ENCODE measurements at regions not wholly inside any gene's neighbourhood (a gene's known extent, or its start where the extent isn't known, plus 50 kb on each side); places are given as distances from the start of the nearest gene placed in this dataset.
"Not testable (repeated sequence)": the region's sequence is repeated elsewhere in the genome, so short reads cannot be mapped to it uniquely, and the experiment has no call there.

DNA sequence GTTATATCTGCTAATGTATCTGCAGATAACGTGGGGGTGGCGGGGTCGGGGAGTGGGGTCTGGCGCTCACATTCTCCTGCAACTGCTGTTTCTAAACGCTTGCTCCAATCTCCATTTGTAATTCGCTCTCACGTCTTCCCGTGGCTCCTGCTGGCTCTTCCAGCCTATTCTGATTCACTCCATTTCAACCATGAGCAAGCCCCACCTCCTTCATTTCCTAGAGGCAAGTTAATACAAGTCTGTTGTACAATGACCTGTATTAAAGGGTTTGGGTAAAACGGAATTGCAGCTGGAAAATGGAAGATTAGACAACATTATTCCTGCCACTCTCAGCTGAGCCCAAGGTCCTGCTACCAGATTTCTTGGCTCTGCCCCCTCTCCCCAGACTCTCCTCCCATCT is 132.3 kb downstream of the CSNK2A3 start:
- DNase-seq (ENCODE audit: low read depth): no peak

GRCh38 chr11:11218629-11218986 is 134.4 kb downstream of the CSNK2A3 start:
- DNase-seq (ENCODE audit: low read depth): no peak

DNA sequence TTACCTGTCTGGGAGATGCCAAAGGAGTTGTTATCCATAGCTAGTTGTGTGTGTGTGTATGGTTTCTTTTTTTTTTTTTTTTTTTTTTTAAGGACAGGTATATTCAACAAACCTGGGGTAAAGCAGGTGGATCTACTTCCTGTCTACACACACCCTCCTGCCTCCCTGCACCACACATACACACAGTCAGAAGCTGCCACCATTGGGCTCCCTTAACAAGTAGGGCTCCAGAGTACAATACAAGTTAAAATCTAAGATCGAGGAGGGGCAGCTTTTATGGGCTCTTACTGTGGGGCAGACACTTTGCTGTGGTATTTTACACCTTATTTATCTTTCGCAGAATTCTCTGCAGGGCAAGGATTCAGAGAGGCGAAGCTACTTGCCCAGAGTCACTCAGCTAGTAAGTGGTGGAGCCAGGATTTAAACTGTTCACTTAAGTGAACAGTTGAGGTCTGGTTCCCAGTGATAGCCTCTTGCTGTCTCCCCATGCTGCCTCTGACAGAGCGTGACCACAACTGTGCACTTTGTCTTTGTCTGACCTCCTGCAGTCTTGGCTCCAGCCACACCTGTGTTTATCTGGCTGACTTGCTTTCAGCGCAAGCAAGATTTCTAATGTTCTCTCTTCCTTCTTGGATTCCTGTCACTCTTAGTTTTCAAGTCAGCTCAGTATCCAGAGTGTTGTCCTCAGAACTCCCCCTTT is 135.0 kb downstream of the CSNK2A3 start:
- no peak for DNase-seq (ENCODE audit: low read depth)

- no peak for DNase-seq (ENCODE audit: low read depth)
Observed at GRCh38 chr11:11217289-11217928, 135.6 kb downstream of the CSNK2A3 start.

- DNase-seq (ENCODE audit: low read depth): no peak
Observed at GRCh38 chr11:11215944-11216343, 137.1 kb downstream of the CSNK2A3 start.

- no peak for DNase-seq (ENCODE audit: low read depth)
Observed at GRCh38 chr11:11215058-11215815, 137.8 kb downstream of the CSNK2A3 start.

GRCh38 chr11:11213117-11213516 is 139.9 kb downstream of the CSNK2A3 start:
- no peak for DNase-seq (ENCODE audit: low read depth)

DNA sequence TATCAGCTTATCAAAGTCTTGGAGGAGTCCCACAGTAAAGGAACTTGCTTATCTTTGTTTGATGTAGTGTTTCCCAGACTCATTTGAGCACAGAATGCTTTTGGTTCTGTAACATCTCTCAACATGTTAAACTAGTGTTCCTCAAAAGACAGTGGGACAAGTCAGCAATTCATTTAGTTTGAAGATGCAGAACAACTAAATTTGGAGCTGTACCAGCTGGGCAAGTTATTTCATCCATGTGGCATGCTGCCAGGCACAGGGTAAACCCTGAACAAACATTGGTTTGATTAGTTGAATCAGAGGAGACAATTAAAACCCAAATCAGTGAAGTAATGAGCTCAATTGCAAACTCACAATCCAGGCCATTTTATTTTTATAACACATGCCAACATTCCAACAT is 141.2 kb downstream of the CSNK2A3 start:
- no peak for DNase-seq (ENCODE audit: low read depth)

DNA sequence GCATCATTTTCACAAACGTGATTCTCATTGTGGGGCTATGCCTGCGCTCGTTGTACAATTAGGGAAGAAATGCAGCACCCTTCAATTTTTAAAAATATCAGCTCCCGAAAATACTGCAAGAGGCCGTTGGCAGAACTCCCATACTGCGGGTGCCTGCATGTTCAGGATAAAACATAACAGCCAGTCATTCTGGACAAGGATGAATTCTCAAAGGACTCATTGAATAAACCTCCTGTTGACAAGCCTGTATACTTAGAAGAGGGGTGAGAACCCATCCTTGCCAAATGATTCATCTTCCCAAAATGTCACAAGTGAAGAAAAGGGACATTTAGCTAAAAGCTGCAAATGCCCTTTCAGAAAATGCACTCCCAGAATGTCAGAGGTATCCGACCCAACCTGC is 141.9 kb downstream of the CSNK2A3 start:
- DNase-seq (ENCODE audit: low read depth): no peak

DNA sequence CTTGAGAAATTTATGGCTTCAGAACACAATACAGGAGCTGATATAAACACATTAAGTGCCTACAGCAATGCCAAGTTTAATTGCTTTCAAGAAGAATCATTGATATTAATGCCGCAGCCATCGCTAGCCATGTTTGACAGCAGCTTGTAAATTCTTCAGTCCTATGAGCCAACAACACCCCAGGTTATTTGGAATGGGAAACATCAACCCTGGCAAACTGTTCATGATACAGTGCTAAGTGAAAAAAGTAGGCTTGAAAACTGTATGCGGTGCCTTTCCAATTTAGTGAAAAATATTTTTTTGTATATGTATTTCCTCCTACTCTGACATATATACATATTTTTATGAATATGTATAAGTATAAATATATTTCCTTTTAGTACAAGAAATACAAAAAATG is 142.6 kb downstream of the CSNK2A3 start:
- no peak for DNase-seq (ENCODE audit: low read depth)

GRCh38 chr11:11209967-11210366 is 143.1 kb downstream of the CSNK2A3 start:
- DNase-seq (ENCODE audit: low read depth): no peak

GRCh38 chr11:11208994-11209393 is 144.1 kb downstream of the CSNK2A3 start:
- DNase-seq (ENCODE audit: low read depth): no peak

DNA sequence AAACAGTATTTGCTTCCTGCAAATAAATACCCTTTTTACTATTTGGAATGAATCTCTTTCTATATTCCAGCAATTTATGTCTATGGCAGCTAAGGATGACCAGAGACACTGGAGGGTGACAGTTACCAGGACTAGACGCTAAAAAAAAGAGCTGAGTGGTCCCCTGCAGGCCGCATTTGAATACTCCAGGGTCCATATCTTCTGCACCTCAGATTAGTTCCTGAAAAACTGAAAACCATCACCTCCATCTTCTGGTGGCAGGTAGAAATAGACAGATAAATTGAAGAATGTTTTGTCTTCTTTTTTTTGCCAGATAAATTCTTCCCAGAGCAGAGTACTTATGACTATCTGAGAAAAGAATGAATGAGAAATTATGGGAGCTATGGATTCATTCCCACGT is 145.6 kb downstream of the CSNK2A3 start:
- DNase-seq (ENCODE audit: low read depth): no peak

DNA sequence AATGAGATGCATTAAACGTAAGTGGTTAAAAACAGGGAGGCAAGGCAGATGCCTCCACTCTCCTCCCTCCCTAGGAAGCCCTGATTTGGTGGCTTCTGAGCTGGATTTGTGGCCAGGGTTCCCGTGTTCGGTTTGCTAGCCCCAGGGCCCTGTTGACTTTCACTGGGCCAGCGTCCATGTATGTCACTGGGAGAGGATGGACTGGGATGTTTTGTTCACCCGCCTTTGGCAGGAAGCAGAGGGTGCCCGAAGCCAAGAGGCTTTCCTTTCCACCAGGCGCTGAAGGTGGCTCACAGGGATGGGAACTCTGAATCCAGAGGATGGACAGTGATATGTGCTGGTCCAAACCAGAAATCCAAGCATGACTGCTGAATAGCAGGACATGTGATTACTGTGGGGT is 146.6 kb downstream of the CSNK2A3 start:
- DNase-seq (ENCODE audit: low read depth): no peak

DNA sequence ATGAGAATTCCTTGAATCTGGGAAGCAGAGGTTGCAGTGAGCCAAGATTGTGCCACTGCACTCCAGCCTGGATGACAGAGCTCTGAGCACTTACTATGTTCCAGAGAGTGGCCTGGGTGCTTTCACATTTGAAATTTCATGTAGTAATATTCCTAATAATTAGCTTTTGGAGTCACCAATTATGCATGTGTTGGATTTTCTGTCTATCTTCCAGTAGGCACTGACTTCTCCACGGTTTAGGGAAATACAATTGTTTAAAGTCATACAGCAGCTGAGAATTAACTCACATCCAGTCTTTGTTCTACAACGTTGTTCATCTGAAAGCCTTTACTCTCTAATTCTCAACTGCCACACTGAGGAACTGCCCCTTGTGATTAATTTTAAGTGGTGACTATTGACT is 150.2 kb downstream of the CSNK2A3 start:
- no peak for DNase-seq (ENCODE audit: low read depth)

GRCh38 chr11:11201302-11201701 is 151.7 kb downstream of the CSNK2A3 start:
- DNase-seq (ENCODE audit: low read depth): not testable (repeated sequence)

GRCh38 chr11:11192541-11192940 is 160.5 kb downstream of the CSNK2A3 start:
- no peak for DNase-seq (ENCODE audit: low read depth)

- DNase-seq (ENCODE audit: low read depth): no peak
Observed at GRCh38 chr11:11189506-11189905, 163.5 kb downstream of the CSNK2A3 start.

- DNase-seq (ENCODE audit: low read depth): no peak
Observed at GRCh38 chr11:11186249-11186648, 166.8 kb downstream of the CSNK2A3 start.

DNA sequence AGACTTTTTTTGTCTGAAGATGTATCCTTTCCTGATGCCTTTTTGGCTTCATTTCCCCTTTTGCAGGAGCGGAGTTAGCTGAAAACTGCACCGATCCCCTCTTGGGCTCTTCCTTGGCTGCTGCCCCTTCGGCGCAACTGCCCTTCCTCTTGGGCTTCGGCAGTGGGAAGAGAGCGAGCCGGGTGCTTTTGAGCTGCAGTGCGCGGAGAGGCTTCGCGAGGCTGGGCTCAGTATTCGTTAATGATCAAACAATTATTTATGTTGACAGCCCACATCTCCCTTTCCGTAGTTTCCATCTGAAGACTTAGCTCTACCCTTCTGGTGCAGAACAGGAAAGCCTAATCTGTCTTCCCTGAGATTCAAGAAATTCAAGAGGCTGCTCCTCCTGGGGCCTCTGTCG is 170.8 kb downstream of the CSNK2A3 start:
- no peak for DNase-seq (ENCODE audit: low read depth)

DNA sequence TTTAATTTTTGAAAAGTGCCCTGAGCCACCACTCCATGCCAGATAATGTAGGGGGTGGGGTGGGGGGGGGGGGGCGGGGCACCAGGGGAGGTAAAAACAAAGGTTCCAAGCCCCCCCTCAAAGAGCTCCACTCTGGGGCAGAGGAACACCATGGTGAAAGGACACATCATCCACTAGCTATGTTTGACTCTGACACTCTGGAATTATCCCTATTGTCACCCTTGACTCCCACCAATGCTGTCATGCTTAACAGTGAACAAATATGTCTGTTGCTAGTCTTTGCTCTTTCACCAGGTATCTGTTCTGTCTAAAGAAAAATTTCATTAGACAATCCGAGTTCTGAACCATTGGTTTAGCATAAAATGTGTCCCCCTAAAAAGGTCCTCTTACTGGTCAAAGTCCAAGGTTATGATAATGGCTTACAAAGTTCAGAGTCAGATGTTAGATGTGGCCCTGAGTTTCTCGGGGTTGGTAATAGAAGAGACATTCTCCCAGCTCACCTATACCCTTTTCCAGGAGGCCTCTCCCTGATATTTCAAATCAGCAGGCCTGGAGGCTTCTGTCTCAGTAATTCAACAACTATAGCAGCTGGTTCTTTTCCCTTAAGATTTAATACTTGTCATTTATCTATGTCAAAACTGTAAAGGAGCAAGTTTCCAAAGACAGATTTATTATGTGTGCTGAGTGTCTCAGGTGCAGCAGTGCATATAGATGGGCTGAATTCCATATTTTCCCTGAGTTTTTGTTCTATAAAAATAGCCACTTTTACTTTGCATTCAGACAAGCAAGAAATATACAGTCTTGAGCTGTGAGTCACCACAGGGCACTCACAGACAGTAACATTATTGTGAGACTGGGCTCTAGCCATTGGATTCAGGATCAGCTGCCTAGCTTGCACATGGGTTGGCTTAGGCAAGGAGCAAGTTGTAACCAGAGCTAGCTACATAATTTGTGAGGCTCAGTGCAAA is 174.1 kb downstream of the CSNK2A3 start:
- DNase-seq (ENCODE audit: low read depth): peak; percentile 45

DNA sequence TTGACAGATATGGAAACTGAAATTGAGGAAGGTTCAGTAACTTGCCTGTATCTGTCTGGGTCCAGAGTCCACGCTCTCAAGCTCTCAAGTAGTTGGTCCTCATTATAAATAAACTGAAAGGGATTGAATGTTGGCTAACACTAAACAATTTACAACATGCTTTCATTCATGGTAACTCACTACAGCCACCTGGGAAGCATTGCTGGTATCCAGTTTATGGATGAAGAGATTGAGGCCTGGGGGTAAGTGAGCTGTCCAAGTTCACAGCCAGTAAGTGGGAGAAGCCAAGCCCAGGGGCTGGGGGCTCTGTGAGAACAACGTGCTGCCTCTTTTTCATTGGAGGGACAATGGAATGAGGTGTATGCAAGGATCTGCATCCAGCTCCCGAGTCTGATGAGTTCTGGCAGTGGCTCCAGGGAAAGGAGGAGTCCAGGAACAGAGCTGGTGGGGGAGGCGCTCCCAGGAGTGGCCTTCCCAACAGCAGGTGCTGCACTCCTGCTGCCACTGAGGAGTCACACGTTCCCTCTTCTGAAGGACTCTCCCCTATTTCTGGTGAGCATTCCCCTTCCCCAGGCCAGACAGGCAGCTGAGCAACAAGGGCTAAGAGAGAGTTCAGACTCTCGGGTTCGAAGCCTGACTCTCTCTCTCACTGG is 175.8 kb downstream of the CSNK2A3 start:
- no peak for DNase-seq (ENCODE audit: low read depth)
